Endothelial cell (in vitro differentiated cells): ENCODE measurements at regions not wholly inside any gene's neighbourhood (a gene's known extent, or its start where the extent isn't known, plus 50 kb on each side); places are given as distances from the start of the nearest gene placed in this dataset.

Experiments used
- DNase-seq: peaks from one replicate; pipeline ENCODE4 v3.0.0; 2021; ENCODE audit warnings: low spot score
- H3K27ac Mint-ChIP-seq: one replicate; pipeline ENCODE4 v1.8.0; 2021; ENCODE audit warnings: mixed read lengths, inconsistent platforms; ENCODE audit not compliant: unreplicated experiment
- H3K27me3 Mint-ChIP-seq: one replicate; pipeline ENCODE4 v1.8.0; 2021; ENCODE audit warnings: mild to moderate bottlenecking, moderate library complexity, mixed read lengths, inconsistent platforms; ENCODE audit not compliant: unreplicated experiment
- H3K36me3 Mint-ChIP-seq: one replicate; pipeline ENCODE4 v1.8.0; 2021; ENCODE audit warnings: mild to moderate bottlenecking, low read depth, mixed read lengths, inconsistent platforms; ENCODE audit not compliant: unreplicated experiment
- H3K4me1 Mint-ChIP-seq: one replicate; pipeline ENCODE4 v1.8.0; 2021; ENCODE audit warnings: mild to moderate bottlenecking, mixed read lengths, inconsistent platforms; ENCODE audit not compliant: unreplicated experiment
- H3K4me3 Mint-ChIP-seq: one replicate; pipeline ENCODE4 v1.8.0; 2021; ENCODE audit warnings: mild to moderate bottlenecking, mixed read lengths, inconsistent platforms; ENCODE audit not compliant: unreplicated experiment
- H3K9me3 Mint-ChIP-seq: one replicate; pipeline ENCODE4 v1.8.0; 2021; ENCODE audit warnings: mixed read lengths, inconsistent platforms; ENCODE audit not compliant: unreplicated experiment
- CTCF ChIP-seq: fragments of 200-600 bp; sonication (generic); IDR thresholded peaks from one replicate; pipeline ENCODE4 v1.5.0; 2021; ENCODE audit warnings: antibody characterized with exemption; ENCODE audit not compliant: unreplicated experiment

GRCh38 chr3:59450437-59450836 is 400.6 kb upstream of the CFAP20DC start:
- H3K27ac Mint-ChIP-seq: no peak overlapping the region
- no peak overlapping the region for H3K4me3 Mint-ChIP-seq
- H3K36me3 Mint-ChIP-seq: no peaks in the 10 kb centered on the region
- no peak for DNase-seq
- H3K4me1 Mint-ChIP-seq: no peaks in the 10 kb centered on the region
- TF ChIP-seq CTCF: no peak
- H3K9me3 Mint-ChIP-seq: no peaks in the 10 kb centered on the region
- H3K27me3 Mint-ChIP-seq: peaks cover 2% of the 10 kb centered on the region

DNA sequence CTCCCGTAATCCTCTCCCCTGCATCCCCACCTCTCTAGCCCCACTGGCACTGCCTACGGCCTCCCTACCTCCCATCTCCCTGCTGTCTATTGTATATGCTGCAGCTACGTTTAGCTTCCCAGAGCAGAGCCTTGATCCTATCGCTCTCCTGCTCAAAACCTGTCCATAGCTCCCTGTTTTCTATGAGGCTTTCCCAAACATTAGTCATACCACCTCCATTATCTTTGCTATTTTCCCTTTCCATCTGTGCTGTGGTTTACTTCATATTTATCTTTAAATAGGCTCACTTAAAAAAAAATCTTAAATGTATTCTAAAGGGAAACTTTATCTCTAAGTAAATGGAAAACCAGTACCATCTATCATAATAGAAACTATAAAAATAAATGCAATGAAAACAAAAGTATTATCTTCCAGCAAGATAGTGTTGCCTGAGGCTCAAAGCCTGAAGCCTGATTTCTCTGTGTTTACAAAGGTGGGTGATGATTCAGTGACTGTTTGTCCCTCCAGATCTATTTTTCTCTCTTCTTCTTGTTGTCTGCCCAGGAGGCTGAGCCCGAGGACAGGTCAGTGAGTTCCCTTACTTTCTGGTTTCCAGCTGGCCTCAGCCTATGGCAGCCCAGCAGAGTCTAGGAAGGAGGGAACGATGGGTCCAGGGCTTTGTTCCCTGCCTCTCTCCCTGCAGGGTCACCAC is 397.1 kb upstream of the CFAP20DC start:
- no peaks in the 10 kb centered on the region for H3K4me1 Mint-ChIP-seq
- H3K9me3 Mint-ChIP-seq: no peaks in the 10 kb centered on the region
- peaks cover 2% of the 10 kb centered on the region for H3K27me3 Mint-ChIP-seq
- no peak overlapping the region for H3K27ac Mint-ChIP-seq
- no peaks in the 10 kb centered on the region for H3K36me3 Mint-ChIP-seq
- DNase-seq: no peak
- TF ChIP-seq CTCF: no peak
- no peak overlapping the region for H3K4me3 Mint-ChIP-seq

DNA sequence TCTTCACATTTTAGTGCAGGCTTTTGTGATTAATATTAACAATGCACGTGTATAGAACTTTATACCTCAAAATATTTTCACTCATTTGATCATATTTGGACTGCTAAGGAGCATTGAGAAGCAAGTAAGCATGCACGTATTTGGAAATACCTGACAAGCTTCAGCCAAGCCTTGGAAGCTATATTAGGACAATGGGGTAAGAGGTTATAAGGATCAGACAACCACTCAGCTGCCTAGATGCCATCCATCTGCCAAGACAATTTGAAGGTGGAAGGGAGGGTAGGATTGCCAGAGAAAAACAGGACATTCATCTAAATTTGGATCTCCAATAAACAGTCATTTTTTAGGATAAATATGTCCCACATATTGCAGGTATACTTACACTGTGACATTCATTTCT is 394.9 kb upstream of the CFAP20DC start:
- H3K4me1 Mint-ChIP-seq: no peaks in the 10 kb centered on the region
- TF ChIP-seq CTCF: no peak
- DNase-seq: no peak
- peaks cover 5% of the 10 kb centered on the region for H3K27me3 Mint-ChIP-seq
- H3K36me3 Mint-ChIP-seq: no peaks in the 10 kb centered on the region
- no peak overlapping the region for H3K27ac Mint-ChIP-seq
- H3K9me3 Mint-ChIP-seq: no peaks in the 10 kb centered on the region
- no peak overlapping the region for H3K4me3 Mint-ChIP-seq

DNA sequence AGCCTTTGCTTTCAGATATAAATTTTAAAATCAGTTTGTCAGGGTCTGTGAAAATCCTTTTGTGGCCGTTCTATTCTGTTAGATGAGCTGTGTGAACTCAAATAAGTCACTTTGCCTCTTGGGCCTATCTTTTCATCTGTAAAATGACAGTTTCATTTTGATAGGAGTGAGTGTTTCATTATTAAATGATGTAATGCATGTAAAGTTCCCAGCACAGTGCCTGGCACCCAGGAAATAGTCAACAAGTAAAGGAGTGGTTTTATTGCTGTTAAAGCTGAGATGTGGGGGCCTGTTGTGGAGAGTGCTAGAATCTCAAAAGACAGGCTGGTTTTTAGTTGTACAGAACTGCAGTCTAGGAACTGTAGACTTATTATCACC is 394.5 kb upstream of the CFAP20DC start:
- DNase-seq: no peak
- no peak for TF ChIP-seq CTCF
- no peaks in the 10 kb centered on the region for H3K36me3 Mint-ChIP-seq
- H3K4me1 Mint-ChIP-seq: no peaks in the 10 kb centered on the region
- H3K27me3 Mint-ChIP-seq: peaks cover 6% of the 10 kb centered on the region
- H3K27ac Mint-ChIP-seq: no peak overlapping the region
- no peaks in the 10 kb centered on the region for H3K9me3 Mint-ChIP-seq
- no peak overlapping the region for H3K4me3 Mint-ChIP-seq

DNA sequence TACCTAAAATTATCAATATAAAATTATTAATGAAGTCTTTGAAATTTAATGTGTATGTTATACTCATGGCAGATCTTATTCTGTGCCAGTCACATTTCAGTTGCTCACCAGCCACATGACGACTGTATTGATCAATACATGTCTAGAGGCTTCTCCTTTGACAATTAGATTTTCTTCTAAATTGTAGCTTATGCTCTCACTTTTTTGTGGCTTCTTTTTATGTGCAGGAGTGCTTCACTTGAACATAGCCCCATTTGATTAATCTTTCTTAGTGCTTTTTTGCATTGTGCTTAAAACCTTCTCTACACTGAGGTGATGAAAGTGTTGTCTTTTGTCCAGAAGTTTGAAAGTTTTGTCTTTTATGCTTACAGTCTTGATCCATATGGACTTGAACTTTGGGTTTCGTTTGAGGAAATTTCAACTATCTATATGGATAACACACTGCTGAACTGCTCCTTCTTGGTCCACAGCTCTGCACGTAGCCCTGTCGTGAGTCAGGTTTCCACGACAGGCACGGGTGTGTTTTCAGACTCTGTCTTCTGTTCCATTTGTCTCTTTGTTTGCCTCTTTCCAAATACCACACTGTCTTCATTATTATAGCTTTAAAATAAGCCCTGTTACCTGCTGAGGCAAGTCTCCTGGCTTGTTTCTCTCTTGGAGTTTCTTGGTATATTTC is 393.9 kb upstream of the CFAP20DC start:
- TF ChIP-seq CTCF: no peak
- Mint-ChIP-seq H3K36me3 (no peaks in the 10 kb centered on the region), H3K27me3 (peaks cover 6% of the 10 kb centered on the region), H3K4me3 (no peak overlapping the region), H3K27ac (no peak overlapping the region), H3K4me1 (no peaks in the 10 kb centered on the region), H3K9me3 (no peaks in the 10 kb centered on the region)
- DNase-seq: no peak
